ENCODE measurements at regions not wholly inside any gene's neighbourhood (a gene's known extent, or its start where the extent isn't known, plus 50 kb on each side); places are given as distances from the start of the nearest gene placed in this dataset.

DNA sequence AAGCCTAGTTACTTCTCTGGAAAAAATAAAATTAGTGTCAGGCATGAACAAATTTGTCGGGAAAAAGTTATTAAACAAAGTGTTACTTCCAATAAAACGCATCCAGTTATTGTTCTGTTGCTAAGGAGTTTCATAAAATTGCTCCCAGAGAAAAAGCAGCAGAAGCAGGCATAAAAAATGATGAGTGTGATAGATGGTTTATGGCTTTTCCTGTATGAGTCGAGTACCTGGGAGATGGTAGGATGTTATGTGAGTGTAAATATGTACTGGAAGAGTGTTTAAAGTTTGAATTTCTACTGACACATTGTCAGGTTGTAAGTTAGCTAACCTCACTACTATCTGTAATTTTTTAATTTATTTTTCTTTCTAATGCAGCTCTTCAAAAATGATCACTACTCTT is 390.7 kb downstream of the ARL4A start:
- TF ChIP-seq, protein P1, sequence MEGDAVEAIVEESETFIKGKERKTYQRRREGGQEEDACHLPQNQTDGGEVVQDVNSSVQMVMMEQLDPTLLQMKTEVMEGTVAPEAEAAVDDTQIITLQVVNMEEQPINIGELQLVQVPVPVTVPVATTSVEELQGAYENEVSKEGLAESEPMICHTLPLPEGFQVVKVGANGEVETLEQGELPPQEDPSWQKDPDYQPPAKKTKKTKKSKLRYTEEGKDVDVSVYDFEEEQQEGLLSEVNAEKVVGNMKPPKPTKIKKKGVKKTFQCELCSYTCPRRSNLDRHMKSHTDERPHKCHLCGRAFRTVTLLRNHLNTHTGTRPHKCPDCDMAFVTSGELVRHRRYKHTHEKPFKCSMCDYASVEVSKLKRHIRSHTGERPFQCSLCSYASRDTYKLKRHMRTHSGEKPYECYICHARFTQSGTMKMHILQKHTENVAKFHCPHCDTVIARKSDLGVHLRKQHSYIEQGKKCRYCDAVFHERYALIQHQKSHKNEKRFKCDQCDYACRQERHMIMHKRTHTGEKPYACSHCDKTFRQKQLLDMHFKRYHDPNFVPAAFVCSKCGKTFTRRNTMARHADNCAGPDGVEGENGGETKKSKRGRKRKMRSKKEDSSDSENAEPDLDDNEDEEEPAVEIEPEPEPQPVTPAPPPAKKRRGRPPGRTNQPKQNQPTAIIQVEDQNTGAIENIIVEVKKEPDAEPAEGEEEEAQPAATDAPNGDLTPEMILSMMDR (IDR thresholded peaks at IDR 0.05; ENCODE audit: low read depth, low read length) = no peak
- H3K27me3 ChIP-seq = peaks cover 6% of the 10 kb centered on the region; the same call in 1 of the 2 replicates
- no peak overlapping the region for H3K4me3 ChIP-seq (ENCODE audit: low read depth, low read length)
- H3K4me1 ChIP-seq = no peaks in the 10 kb centered on the region
- no peak for DNase-seq
- no peaks in the 10 kb centered on the region for H3K9me3 ChIP-seq
- H3K36me3 ChIP-seq = no peaks in the 10 kb centered on the region

DNA sequence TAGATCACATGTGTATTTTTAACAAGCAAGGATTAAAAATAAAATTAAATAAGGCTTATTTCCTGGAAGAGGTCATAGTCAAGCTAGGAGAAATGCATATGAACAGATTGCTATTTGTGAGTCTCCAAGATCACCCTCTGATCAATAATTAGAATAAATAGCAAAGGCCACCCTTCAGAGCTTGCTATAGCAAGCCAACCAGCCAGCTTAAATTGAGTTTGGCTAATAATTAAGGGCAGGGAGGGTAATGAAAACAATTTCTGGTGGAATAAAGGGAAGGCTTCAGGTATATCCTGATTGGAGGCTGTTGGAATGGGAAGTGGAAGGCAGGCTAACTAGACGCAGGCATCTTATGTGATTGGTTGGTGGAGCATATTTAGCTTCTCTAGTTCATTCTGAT is 403.5 kb downstream of the ARL4A start:
- H3K27me3 ChIP-seq = no peaks in the 10 kb centered on the region
- no peaks in the 10 kb centered on the region for H3K4me1 ChIP-seq
- no peak for DNase-seq
- H3K36me3 ChIP-seq = no peaks in the 10 kb centered on the region
- H3K9me3 ChIP-seq = no peaks in the 10 kb centered on the region
- H3K4me3 ChIP-seq (ENCODE audit: low read depth, low read length) = no peak overlapping the region
- TF ChIP-seq, protein P1 (IDR thresholded peaks at IDR 0.05; ENCODE audit: low read depth, low read length) = no peak

DNA sequence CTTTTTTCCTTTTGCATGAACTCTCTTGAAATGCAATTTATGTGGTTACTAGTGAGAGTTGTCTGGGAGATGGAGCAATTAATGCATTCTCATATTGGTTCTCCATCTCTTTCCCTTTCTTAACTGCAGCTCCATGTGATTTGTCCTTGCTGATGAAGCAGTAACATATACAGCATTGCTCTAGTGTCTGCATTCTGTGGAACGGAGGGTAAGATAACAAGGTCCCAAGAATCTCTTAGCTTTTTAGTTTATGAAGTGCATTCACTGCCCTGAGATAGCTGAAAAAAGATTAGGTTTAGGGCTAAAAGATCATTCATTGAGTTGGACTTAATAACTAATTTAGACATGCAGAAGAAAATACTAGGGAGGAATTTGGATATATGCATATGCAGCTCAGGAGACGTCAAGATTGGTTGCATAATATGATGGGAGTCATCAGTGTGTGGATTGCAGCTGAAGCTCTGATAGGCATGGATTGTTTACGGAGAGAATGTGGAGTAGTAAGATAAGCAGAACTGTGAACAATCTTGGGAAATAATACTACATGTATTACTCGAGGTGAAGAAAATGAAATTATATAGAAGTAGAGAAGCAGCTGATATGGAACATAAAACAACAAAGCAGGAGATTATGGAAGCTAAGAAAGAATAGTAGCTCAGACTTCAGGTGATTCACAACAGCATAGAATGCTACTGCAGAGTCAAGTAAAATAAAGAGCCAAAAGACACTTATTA is 404.7 kb downstream of the ARL4A start:
- TF ChIP-seq, protein P1 (IDR thresholded peaks at IDR 0.05; ENCODE audit: low read depth, low read length) = no peak
- DNase-seq = no peak
- Histone ChIP-seq H3K27me3 (no peaks in the 10 kb centered on the region), H3K4me1 (no peaks in the 10 kb centered on the region), H3K4me3 (ENCODE audit: low read depth, low read length) (no peak overlapping the region), H3K9me3 (no peaks in the 10 kb centered on the region), H3K36me3 (no peaks in the 10 kb centered on the region)

DNA sequence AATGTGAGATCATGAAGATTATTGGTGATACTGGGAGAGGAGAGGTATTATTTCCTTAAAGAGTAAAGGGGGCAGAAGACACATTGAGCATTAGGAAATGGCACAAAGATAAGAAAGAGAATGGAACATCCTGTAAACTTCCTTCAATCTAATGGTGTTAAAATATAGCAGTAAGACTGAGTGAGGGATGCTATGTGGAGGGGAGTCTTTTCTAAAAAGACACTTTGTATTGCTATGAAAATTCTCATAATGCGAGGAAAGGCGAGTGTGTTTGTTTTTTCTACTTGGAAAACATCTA is 405.2 kb downstream of the ARL4A start:
- no peak for DNase-seq
- H3K36me3 ChIP-seq = no peaks in the 10 kb centered on the region
- no peaks in the 10 kb centered on the region for H3K9me3 ChIP-seq
- TF ChIP-seq, protein P1 (IDR thresholded peaks at IDR 0.05; ENCODE audit: low read depth, low read length) = no peak
- H3K4me3 ChIP-seq (ENCODE audit: low read depth, low read length) = no peak overlapping the region
- H3K27me3 ChIP-seq = no peaks in the 10 kb centered on the region
- no peaks in the 10 kb centered on the region for H3K4me1 ChIP-seq

DNA sequence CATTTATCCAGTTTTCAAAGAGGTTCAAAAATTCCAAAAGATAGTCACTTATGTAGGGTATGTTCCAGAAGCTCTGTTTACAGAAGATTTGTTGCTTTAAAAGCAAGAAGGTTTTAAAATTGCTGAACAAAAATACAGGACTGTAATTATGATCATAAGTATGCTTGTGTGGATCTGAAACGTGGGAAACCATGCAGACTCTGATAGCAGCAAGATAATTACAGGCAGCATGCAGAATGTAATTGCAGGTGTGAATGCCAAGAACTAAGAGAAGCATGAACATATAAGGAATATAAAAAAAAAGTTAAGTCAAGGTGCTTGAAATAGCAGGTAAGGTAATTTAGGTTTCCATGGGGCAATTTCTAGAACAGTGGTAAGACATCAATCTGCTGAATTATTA is 405.7 kb downstream of the ARL4A start:
- Histone ChIP-seq H3K27me3 (no peaks in the 10 kb centered on the region), H3K4me1 (no peaks in the 10 kb centered on the region), H3K9me3 (no peaks in the 10 kb centered on the region), H3K4me3 (ENCODE audit: low read depth, low read length) (no peak overlapping the region), H3K36me3 (no peaks in the 10 kb centered on the region)
- TF ChIP-seq, protein P1 (IDR thresholded peaks at IDR 0.05; ENCODE audit: low read depth, low read length) = no peak
- DNase-seq = no peak

DNA sequence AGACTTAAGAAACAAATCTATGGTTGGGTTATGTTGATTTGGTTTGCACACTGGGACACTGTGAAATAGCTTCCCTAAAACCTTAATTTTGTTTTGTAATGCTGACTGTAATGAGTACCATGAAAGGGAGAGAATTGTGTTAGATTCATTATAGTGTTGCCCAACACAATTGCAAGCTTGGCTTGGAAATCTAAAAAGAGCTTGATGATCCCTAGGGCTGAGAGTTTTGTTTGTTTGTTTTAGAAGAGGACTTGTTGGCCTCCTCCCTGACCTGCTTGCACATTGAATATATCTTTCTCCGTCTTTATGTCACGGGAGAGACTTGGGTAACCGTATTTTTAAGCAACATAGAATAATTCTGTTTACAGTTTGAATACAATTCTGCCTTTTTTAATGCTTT is 410.1 kb downstream of the ARL4A start:
- no peaks in the 10 kb centered on the region for H3K4me1 ChIP-seq
- no peak for DNase-seq
- TF ChIP-seq, protein P1 (IDR thresholded peaks at IDR 0.05; ENCODE audit: low read depth, low read length) = no peak

More for the DNA sequence above, 410.1 kb downstream of the ARL4A start:
- H3K4me3 ChIP-seq (ENCODE audit: low read depth, low read length) = no peak overlapping the region
- no peaks in the 10 kb centered on the region for H3K36me3 ChIP-seq
- no peaks in the 10 kb centered on the region; the same call in 1 of the 2 replicates for H3K27me3 ChIP-seq
- no peaks in the 10 kb centered on the region for H3K9me3 ChIP-seq
